Ishikawa (cell line): ENCODE measurements at regions not wholly inside any gene's neighbourhood (a gene's known extent, or its start where the extent isn't known, plus 50 kb on each side); places are given as distances from the start of the nearest gene placed in this dataset.

Source experiments
- CEBPB ChIP-seq: IDR thresholded peaks from 2 replicates; pipeline ENCODE4 v1.6.1; 2012
- CREB1 ChIP-seq: IDR thresholded peaks from 2 replicates; pipeline ENCODE4 v1.6.1; 2012; ENCODE audit warnings: low read depth
- EGR1 ChIP-seq: IDR thresholded peaks from 2 replicates; pipeline ENCODE4 v1.6.1; 2012
- EP300 ChIP-seq: IDR thresholded peaks from 2 replicates; pipeline ENCODE4 v1.6.1; 2012; ENCODE audit warnings: borderline replicate concordance
- FOXM1 ChIP-seq: IDR thresholded peaks from 2 replicates; pipeline ENCODE4 v1.6.1; 2012; ENCODE audit warnings: low read depth, borderline replicate concordance
- RAD21 ChIP-seq: IDR thresholded peaks from 2 replicates; pipeline ENCODE4 v1.6.1; 2012; ENCODE audit warnings: low read depth
- REST ChIP-seq: IDR thresholded peaks from 2 replicates; pipeline ENCODE4 v1.6.1; 2012; ENCODE audit warnings: low read depth, mild to moderate bottlenecking
- TAF1 ChIP-seq: IDR thresholded peaks from 2 replicates; pipeline ENCODE4 v1.6.1; 2012; ENCODE audit warnings: low read depth, mild to moderate bottlenecking
- TEAD4 ChIP-seq: IDR thresholded peaks from 2 replicates; pipeline ENCODE4 v1.6.1; 2012
- YY1 ChIP-seq: IDR thresholded peaks from 2 replicates; pipeline ENCODE4 v1.6.1; 2012; ENCODE audit warnings: low read depth
- ZBTB7A ChIP-seq: IDR thresholded peaks from 2 replicates; pipeline ENCODE4 v1.6.1; 2012; ENCODE audit warnings: low read depth
- TF ChIP-seq, protein P1 (sequence below): IDR thresholded peaks from 2 replicates; pipeline ENCODE4 v1.6.1; 2012
- TF ChIP-seq, protein P2 (sequence below): IDR thresholded peaks from 2 replicates; pipeline ENCODE4 v1.6.1; 2012

- TF ChIP-seq RAD21, result no peak
- no peak for TF ChIP-seq CREB1
- TF ChIP-seq REST, result no peak
- no peak for TF ChIP-seq EP300
- no peak for TF ChIP-seq CEBPB
- TF ChIP-seq, protein P1, sequence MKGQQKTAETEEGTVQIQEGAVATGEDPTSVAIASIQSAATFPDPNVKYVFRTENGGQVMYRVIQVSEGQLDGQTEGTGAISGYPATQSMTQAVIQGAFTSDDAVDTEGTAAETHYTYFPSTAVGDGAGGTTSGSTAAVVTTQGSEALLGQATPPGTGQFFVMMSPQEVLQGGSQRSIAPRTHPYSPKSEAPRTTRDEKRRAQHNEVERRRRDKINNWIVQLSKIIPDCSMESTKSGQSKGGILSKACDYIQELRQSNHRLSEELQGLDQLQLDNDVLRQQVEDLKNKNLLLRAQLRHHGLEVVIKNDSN, result no peak
- no peak for TF ChIP-seq ZBTB7A
- TF ChIP-seq YY1, result no peak
- TF ChIP-seq, protein P2, sequence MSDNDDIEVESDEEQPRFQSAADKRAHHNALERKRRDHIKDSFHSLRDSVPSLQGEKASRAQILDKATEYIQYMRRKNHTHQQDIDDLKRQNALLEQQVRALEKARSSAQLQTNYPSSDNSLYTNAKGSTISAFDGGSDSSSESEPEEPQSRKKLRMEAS, result no peak
- TF ChIP-seq TAF1, result no peak
- no peak for TF ChIP-seq TEAD4
- no peak for TF ChIP-seq EGR1
- no peak for TF ChIP-seq FOXM1
Observed at GRCh38 chr6:55019591-55019990, 154.7 kb upstream of the HCRTR2 start.
